ENCODE measurements at regions not wholly inside any gene's neighbourhood (a gene's known extent, or its start where the extent isn't known, plus 50 kb on each side); places are given as distances from the start of the nearest gene placed in this dataset.

DNA sequence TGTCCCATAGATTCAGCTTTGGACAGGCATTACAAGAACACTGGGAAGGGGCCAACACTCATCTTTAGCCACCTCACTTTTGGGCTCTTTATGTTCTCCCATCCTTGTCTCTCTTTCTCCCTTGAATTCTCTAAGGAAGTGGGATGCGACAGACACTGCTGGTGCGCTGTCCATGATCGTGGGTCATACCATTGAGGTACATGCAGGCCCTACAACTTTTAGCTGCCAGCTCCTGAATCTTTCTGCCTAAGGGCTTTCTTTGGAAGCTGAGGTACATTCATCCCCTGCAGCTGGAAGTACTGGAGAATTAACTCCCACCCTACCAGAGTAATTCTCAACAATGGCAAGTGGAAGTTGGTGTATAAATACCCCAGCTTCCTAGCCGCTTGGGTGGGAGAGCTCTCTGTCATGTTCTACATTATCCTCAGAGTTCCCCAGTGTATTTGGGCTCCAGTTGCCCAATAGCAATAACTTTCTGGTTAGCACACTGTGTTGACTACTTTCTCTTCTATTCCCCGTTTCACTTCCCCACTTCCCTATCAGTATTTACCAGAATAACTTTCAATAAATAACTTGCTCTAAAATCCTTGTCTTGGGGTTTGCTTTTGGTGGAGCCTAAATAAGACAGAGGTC is 75.6 kb upstream of the ADRA1D start:
- TF ChIP-seq FOXM1 (IDR thresholded peaks at IDR 0.05; ENCODE audit: borderline replicate concordance) (no peak), BHLHE40 (IDR thresholded peaks at IDR 0.05; ENCODE audit: borderline replicate concordance) (no peak), ZNF384 (IDR thresholded peaks at IDR 0.05) (no peak), FOXK2 (IDR thresholded peaks at IDR 0.05) (no peak), SUZ12 (IDR thresholded peaks at IDR 0.05) (no peak), ELF4 (IDR thresholded peaks at IDR 0.05) (no peak), L3MBTL2 (conservative IDR thresholded peaks at IDR 0.05) (no peak), HDGF (IDR thresholded peaks at IDR 0.05; ENCODE audit: borderline replicate concordance) (no peak), PKNOX1 (IDR thresholded peaks at IDR 0.05) (no peak), LEF1 (IDR thresholded peaks at IDR 0.05; ENCODE audit: borderline replicate concordance) (no peak), SP1 (IDR thresholded peaks at IDR 0.05) (no peak), CTBP1 (IDR thresholded peaks at IDR 0.05; ENCODE audit: borderline replicate concordance) (no peak), FOXA1 (IDR thresholded peaks at IDR 0.05) (no peak), TARDBP (IDR thresholded peaks at IDR 0.05) (no peak)
